Daoy (cell line): ENCODE measurements at regions not wholly inside any gene's neighbourhood (a gene's known extent, or its start where the extent isn't known, plus 50 kb on each side); places are given as distances from the start of the nearest gene placed in this dataset.
"Not testable (repeated sequence)": the region's sequence is repeated elsewhere in the genome, so short reads cannot be mapped to it uniquely, and the experiment has no call there.

Experiments
- DNase-seq: peaks from one replicate; pipeline ENCODE4 v3.0.0-alpha.2; 2015; ENCODE audit warnings: low read depth

- no peak for DNase-seq
Observed at GRCh38 chr6:88499845-88500699, 333.9 kb upstream of the CNR1 start.

GRCh38 chr6:88499436-88499835, 333.3 kb upstream of the CNR1 start:
- no peak for DNase-seq

- DNase-seq, result not testable (repeated sequence)
Observed at GRCh38 chr6:88497403-88497802, 331.3 kb upstream of the CNR1 start.

GRCh38 chr6:88494401-88495140, 328.4 kb upstream of the CNR1 start:
- DNase-seq, result no peak

GRCh38 chr6:88493717-88494116, 327.6 kb upstream of the CNR1 start:
- DNase-seq, result no peak

GRCh38 chr6:88492824-88493223, 326.7 kb upstream of the CNR1 start:
- peak; percentile 17 for DNase-seq

GRCh38 chr6:88492241-88492640, 326.1 kb upstream of the CNR1 start:
- DNase-seq, result no peak

- DNase-seq, result no peak
Observed at GRCh38 chr6:88491266-88491880, 325.2 kb upstream of the CNR1 start.

GRCh38 chr6:88490908-88491264, 324.7 kb upstream of the CNR1 start:
- peak; percentile 29 for DNase-seq

GRCh38 chr6:88490195-88490907, 324.2 kb upstream of the CNR1 start:
- no peak for DNase-seq

GRCh38 chr6:88483424-88483823, 317.3 kb upstream of the CNR1 start:
- no peak for DNase-seq

GRCh38 chr6:88482465-88482864, 316.3 kb upstream of the CNR1 start:
- no peak for DNase-seq

- DNase-seq, result no peak
Observed at GRCh38 chr6:88481519-88481918, 315.4 kb upstream of the CNR1 start.

- DNase-seq, result no peak
Observed at GRCh38 chr6:88480816-88481215, 314.7 kb upstream of the CNR1 start.

GRCh38 chr6:88477413-88477812, 311.3 kb upstream of the CNR1 start:
- DNase-seq, result no peak

- DNase-seq, result no peak
Observed at GRCh38 chr6:88476388-88476787, 310.2 kb upstream of the CNR1 start.

GRCh38 chr6:88474720-88475119, 308.6 kb upstream of the CNR1 start:
- DNase-seq, result no peak

GRCh38 chr6:88473589-88473988, 307.4 kb upstream of the CNR1 start:
- DNase-seq, result no peak

- DNase-seq, result no peak
Observed at GRCh38 chr6:88472851-88473525, 306.8 kb upstream of the CNR1 start.

- DNase-seq, result no peak
Observed at GRCh38 chr6:88459643-88460042, 293.5 kb upstream of the CNR1 start.

- no peak for DNase-seq
Observed at GRCh38 chr6:88459189-88459588, 293.0 kb upstream of the CNR1 start.

GRCh38 chr6:88458662-88459061, 292.5 kb upstream of the CNR1 start:
- no peak for DNase-seq
